BE2C (cell line): ENCODE measurements at regions not wholly inside any gene's neighbourhood (a gene's known extent, or its start where the extent isn't known, plus 50 kb on each side); places are given as distances from the start of the nearest gene placed in this dataset.
A peak's percentile ranks its signal among the peaks of the same experiment; 100 is the strongest.

Experiments used
- DNase-seq: peaks from one replicate; pipeline ENCODE4 v3.0.0-alpha.2; 2020
- H3K27me3 ChIP-seq: fragments of 250-450 bp; sonication (Bioruptor Pico); 2 replicates; pipeline ENCODE4 v1.5.1; 2020; ENCODE audit warnings: mild to moderate bottlenecking
- H3K36me3 ChIP-seq: fragments of 250-450 bp; sonication (Bioruptor Pico); 2 replicates; pipeline ENCODE4 v1.5.1; 2020; ENCODE audit warnings: mild to moderate bottlenecking
- H3K4me1 ChIP-seq: fragments of 250-450 bp; sonication (Bioruptor Pico); 2 replicates; pipeline ENCODE4 v1.5.1; 2020
- H3K4me3 ChIP-seq: 2 replicates; pipeline ENCODE4 v1.5.1; 2011; ENCODE audit warnings: low read depth, low read length
- H3K9me3 ChIP-seq: fragments of 250-450 bp; sonication (Bioruptor Pico); 2 replicates; pipeline ENCODE4 v1.5.1; 2020
- TF ChIP-seq, protein P1 (sequence below): IDR thresholded peaks from 2 replicates; pipeline ENCODE4 v1.5.1; 2012; ENCODE audit warnings: mild to moderate bottlenecking, low read depth, low read length

DNA sequence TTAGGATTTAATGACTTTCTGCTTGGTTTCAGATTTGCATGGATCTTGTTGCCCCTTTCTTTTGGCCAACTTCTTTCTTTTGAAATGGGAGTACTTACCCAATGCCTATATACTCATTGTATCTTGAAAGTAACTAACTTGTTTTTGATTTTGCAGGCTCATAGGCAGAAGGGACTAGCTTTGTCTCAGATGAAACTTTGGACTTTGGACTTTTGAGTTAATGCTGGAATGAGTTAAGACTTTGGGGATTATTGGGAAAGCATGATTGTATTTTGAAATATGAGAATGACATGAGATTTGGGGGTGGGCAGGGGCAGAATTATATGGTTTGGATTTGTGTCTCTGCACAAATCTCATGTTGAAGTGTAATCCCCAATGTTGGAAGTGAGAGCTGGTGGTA lies 657.1 kb downstream of the TMTC2 start:
- H3K9me3 ChIP-seq, result no peaks in the 10 kb centered on the region
- no peaks in the 10 kb centered on the region for H3K36me3 ChIP-seq
- no peaks in the 10 kb centered on the region for H3K27me3 ChIP-seq
- no peak for DNase-seq
- no peak overlapping the region for H3K4me3 ChIP-seq
- TF ChIP-seq, protein P1, sequence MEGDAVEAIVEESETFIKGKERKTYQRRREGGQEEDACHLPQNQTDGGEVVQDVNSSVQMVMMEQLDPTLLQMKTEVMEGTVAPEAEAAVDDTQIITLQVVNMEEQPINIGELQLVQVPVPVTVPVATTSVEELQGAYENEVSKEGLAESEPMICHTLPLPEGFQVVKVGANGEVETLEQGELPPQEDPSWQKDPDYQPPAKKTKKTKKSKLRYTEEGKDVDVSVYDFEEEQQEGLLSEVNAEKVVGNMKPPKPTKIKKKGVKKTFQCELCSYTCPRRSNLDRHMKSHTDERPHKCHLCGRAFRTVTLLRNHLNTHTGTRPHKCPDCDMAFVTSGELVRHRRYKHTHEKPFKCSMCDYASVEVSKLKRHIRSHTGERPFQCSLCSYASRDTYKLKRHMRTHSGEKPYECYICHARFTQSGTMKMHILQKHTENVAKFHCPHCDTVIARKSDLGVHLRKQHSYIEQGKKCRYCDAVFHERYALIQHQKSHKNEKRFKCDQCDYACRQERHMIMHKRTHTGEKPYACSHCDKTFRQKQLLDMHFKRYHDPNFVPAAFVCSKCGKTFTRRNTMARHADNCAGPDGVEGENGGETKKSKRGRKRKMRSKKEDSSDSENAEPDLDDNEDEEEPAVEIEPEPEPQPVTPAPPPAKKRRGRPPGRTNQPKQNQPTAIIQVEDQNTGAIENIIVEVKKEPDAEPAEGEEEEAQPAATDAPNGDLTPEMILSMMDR, result no peak
- no peaks in the 10 kb centered on the region for H3K4me1 ChIP-seq

DNA sequence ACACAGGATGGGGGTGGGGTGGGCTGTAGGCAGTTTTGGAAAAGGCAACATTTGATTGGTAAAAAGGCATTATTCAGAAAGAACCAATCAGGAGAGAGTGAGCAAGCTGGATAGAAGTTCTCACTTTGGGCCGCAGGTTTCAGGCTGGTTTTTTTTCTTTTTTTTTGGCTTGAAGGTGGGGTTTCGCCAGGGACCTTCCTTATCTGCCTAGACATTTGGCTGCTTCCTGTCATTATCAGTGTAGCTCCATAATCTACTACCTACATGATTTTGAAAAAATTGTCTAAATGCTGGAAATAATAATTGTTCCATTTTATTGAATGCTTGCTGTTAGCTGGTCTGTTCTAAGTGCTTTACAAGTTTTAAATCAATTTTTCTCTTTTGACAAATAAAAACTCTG lies 649.0 kb downstream of the TMTC2 start:
- DNase-seq, result no peak
- H3K36me3 ChIP-seq, result no peaks in the 10 kb centered on the region
- TF ChIP-seq, protein P1, result no peak
- H3K27me3 ChIP-seq, result no peaks in the 10 kb centered on the region
- H3K4me1 ChIP-seq, result no peaks in the 10 kb centered on the region; the same call in 1 of the 2 replicates
- H3K4me3 ChIP-seq, result no peak overlapping the region
- no peaks in the 10 kb centered on the region for H3K9me3 ChIP-seq

- TF ChIP-seq, protein P1, result no peak
- Histone ChIP-seq H3K4me1 (peaks cover 20% of the 10 kb centered on the region), H3K36me3 (no peaks in the 10 kb centered on the region), H3K9me3 (no peaks in the 10 kb centered on the region), H3K4me3 (no peak overlapping the region), H3K27me3 (no peaks in the 10 kb centered on the region)
- no peak for DNase-seq
Measured at GRCh38 chr12:83326666-83327065, 640.0 kb downstream of the TMTC2 start.

DNA sequence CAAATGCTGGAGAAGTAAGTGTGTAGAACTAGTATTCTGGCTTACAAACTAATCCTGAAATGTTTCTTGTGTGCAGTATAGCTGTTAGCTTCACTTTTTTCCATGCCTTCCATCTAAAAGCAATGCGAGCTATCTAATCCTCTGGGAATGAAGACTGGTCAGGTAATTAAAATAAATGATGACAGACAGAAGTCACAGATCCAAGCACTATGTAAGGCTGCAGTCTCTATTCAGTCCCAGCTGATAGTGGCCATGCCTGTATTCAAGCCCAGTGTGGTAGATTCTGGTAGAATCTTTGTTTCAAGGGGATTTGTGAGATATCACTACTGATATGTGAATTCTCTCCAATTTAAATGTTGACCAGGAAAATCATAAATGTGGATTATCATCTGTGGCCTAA lies 637.2 kb downstream of the TMTC2 start:
- Histone ChIP-seq H3K9me3 (no peaks in the 10 kb centered on the region), H3K36me3 (no peaks in the 10 kb centered on the region), H3K4me1 (peaks cover 17% of the 10 kb centered on the region), H3K27me3 (no peaks in the 10 kb centered on the region), H3K4me3 (no peak overlapping the region)
- TF ChIP-seq, protein P1, result no peak
- DNase-seq, result peak; percentile 43

GRCh38 chr12:83322809-83323208 lies 636.1 kb downstream of the TMTC2 start:
- H3K9me3 ChIP-seq, result no peaks in the 10 kb centered on the region
- no peak overlapping the region for H3K4me3 ChIP-seq
- TF ChIP-seq, protein P1, result no peak
- H3K36me3 ChIP-seq, result no peaks in the 10 kb centered on the region
- H3K27me3 ChIP-seq, result no peaks in the 10 kb centered on the region
- peaks cover 27% of the 10 kb centered on the region for H3K4me1 ChIP-seq
- peak; percentile 15 for DNase-seq

DNA sequence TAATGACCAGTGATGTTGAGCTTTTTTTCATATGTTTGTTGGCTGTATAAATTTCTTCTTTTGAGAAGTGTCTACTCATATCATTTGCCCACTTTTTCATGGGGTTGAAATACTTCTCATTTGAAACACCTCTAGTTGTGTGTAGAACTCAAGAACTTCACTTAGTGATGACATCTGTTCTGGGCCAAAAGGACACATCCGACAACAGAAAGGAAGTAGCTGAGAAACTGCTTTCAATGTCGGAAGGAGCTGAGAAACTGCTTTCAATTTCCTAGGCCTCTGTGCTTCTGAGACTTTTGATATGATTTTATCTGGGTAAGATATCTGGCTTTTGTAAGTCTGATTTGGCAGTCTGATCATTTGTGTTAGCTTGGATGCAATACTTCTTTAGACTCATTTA lies 635.3 kb downstream of the TMTC2 start:
- Histone ChIP-seq H3K27me3 (no peaks in the 10 kb centered on the region), H3K36me3 (no peaks in the 10 kb centered on the region), H3K4me1 (peaks cover 27% of the 10 kb centered on the region), H3K4me3 (no peak overlapping the region), H3K9me3 (no peaks in the 10 kb centered on the region)
- no peak for DNase-seq
- TF ChIP-seq, protein P1, result no peak
